AG08396 (cell line): ENCODE measurements at regions not wholly inside any gene's neighbourhood (a gene's known extent, or its start where the extent isn't known, plus 50 kb on each side); places are given as distances from the start of the nearest gene placed in this dataset.

Experiments used
- DNase-seq: peaks from one replicate; pipeline ENCODE4 v3.0.0; 2012; ENCODE audit warnings: low spot score, mixed read lengths

- no peak for DNase-seq
Measured at GRCh38 chr7:155360495-155361345, 63.0 kb downstream of the INSIG1 start.

DNA sequence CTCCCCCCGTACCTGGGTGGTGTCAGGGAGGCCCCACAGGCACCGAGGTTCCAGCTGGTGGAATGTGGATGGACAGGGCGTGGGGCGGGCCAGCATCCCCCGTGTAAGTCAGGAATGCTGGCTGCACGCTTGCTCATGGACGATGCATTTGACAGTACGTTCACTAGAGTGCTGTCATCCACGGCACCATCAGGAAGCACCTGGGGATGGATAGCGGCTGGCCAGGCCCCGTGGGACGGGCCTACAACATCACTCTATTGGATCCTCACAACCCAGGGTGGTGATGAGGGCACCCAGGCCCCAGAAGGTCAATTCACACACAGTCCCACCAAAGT, 63.6 kb downstream of the INSIG1 start:
- no peak for DNase-seq

GRCh38 chr7:155361947-155362346, 64.3 kb downstream of the INSIG1 start:
- no peak for DNase-seq

DNA sequence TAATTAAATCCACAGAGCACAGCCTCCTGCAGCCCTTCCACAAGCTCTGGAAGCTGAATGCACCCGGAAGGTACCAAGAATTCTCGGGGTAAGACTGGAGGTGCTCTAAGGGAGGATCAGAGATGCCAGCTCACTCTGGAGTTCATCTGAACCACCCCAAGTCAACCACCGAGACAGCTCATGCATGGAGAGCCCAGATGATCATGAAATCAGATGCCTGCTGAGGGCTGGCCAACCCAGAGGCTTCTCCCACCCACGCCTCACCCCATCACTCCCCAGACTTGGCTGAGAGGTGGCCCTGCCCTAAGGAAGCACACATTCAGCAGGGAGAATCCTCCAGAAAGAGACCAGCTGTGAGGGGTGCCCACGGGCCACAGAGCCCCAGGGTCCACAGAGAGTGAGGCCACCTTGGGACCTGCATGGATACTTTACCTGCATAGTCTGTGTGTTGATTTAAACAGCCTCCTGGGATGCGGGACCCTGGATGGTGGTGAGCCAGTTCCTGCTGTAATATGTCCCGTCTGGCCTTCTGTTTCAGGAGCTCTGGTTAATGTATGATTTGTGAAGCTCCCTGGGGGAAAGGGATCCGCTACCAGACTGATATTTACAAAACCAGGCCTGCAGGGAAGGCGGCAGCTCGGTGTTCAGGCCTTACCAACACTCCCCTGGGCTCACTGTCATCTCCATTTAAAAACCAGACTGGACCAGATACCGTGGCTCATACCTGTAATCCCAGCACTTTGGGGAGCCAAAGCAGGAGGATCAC, 64.9 kb downstream of the INSIG1 start:
- DNase-seq: no peak

- no peak for DNase-seq
Measured at GRCh38 chr7:155363146-155363539, 65.5 kb downstream of the INSIG1 start.

GRCh38 chr7:155363852-155364600, 66.3 kb downstream of the INSIG1 start:
- DNase-seq: no peak

DNA sequence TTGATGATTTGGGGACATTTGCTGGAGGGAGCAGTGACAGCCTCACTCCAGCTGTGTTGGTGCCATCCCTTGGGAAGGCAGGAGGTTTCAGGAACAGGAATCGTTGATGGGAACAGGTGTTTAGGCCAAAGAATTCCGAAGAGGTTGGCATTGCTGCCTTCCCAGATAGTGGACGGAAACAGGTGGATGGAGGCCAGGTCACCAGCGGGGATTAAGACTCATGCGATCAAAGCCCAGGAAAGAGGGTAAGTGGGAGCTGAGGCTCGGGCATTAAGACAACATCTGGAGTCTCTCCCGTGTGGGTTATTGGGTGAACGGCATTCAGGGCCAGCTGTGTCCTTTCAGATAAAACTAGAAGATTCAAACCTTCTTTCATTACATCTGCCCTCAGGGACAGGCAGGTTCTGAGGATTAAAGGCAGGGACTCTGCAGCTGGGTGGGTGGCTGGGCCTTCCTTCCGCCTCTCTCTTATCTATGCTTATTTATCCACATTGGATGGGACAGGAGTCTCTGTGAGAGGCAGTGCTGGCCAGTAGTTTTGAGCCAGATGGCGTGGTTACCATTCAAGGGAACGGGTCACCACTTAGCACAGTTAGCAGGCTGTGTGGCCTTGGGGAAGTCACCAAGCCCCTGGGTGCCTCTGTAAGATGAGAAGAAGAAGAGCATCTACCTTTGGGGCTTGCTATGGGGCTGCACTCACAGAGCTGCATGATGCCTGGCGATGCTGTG, 67.6 kb downstream of the INSIG1 start:
- no peak for DNase-seq

DNA sequence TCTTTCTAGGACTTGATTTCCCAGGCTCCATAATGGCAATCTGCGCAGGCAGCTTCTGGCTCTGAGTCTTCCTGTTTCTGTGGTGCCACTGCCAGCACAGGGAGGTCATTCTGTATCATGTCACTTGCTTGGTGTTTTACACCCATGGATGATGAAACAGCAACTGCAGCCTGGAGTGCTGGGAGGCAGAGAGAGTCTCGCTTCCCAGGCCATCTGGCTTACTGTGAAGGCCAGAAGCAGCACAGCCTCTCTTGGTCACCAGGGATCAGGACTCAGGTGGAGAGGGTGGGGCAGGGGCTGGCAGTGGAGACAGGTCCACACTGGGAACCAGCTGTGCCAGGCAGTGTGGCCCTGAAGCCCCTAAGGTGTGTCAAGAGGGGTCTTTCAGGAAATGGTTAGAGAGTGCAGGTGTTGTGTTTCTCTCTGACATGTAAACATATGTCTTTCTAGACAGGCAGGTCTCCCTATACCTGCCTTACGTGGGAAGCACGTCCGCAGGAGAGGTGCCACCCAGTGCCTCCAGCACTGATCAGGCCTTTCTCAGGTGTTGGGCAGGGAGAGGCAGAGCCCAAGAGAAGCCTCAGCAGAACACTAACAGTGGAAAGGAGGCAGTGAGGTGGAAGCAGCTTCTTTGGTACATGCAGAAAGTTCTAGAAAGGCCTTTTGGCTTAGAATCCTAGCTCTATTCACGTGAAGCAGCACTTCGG, 71.4 kb downstream of the INSIG1 start:
- no peak for DNase-seq

DNA sequence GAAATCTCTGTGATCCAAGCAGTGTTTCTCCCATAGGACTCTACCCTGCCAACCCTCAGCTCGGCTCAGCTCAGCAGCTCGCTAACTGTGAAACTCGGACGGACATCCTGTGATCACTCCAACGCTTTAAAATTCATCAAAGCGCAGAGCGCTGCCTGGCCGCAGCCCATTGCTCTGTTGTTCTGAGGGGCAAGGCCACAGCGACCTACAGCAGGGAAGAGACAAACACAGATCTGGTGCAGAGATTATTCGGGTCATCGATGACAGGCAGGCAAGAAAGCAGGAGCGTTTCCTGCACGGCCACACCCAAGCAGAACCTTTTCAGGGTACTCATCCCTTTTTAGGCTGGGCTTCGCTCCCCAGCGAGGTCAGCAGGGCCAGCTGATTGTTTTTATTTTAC, 72.1 kb downstream of the INSIG1 start:
- no peak for DNase-seq

GRCh38 chr7:155371331-155371883, 73.7 kb downstream of the INSIG1 start:
- no peak for DNase-seq

- no peak for DNase-seq
Measured at GRCh38 chr7:155371884-155372781, 74.5 kb downstream of the INSIG1 start.

- no peak for DNase-seq
Measured at GRCh38 chr7:155372782-155373358, 75.2 kb downstream of the INSIG1 start.

DNA sequence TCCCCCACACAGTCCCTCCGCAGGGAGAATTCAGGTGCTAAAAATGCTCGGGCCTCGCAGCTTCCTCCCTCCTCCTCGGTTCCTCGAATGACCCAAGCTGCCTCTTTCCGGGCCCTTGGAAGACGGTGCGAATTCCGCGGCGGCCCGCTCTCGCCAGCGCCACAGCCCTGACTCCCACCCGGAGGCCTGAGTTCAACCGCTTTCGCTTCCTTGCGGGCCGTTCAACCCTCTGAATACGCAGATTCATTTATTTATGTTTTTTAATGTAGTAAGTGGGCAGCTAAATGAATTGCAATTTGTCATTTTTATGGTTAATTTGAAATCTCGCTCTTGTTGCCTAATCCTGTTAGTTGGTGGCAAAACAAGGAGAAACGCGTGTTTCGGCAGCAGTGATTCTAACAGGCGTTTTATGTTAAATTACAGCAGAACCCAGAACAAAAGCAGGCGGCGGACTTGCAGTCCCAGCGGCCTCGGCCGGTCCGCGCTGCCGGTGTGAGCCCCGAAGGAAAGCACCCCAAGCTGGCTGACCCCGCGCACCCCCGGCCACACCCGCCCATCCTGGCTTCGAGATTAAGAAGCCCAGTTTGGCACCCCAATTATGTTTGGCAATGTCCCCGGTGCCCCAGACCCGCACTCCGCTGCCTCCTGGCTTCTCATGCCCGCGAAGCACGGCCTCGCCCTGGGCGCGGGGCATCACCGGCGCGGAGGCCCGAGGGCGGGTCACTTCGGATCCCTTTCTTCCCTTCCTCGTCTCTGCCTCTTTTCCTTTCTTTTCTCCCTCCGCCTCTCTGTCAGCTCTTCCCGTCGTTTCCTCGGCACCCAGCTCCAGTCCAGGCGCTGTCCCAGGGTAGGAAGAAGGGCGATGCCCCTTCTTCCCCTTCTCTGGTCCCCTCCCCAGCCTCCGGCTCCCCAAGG, 75.9 kb downstream of the INSIG1 start:
- DNase-seq: no peak

DNA sequence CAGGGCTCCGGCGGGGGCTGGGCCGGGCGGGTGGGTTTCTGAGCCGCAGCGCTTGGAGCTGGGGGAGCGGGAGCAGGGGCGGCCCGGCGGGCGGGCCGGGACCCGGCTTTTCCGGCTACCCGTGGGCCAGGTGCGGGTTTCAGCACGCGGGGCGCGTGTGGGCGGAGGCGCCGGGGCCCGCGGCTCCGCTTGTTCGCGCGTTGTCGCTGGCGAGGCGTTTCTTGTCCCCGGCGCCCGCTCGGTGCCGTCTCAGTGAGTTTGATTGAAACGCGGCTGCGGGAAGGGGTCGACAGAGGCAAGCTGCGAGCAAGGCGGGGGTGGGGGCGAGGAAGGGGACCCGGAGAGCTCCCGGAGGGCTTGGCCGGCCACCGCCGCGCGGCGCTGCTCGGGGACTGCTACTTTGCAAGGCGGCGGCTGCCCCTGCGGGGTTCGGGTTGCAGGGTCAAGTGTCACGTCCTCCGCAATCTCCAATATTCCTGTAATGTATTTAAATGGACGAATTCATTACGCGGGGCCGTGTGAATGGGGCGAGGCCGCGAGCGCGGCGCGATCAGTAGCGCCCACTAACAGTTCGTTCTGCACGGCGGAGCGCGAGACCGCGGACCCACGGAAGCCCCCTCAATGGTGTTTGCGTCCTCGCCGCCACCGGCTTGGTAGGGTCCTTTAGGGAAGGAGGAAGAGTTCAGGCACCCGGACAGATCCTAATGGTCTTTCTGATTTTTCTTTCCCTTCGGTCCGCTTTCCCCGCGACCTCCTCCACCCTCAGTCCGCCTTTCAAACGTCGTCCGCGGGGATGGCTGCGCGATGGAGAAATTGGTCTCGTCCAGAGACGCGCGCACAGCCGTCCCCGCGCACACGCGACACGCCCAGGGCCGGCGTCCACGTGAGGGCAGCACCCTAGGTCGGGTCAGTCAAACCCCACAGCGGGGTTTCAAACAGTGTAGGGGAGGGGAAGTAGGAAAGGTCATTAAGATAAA, 76.9 kb downstream of the INSIG1 start:
- no peak for DNase-seq

DNA sequence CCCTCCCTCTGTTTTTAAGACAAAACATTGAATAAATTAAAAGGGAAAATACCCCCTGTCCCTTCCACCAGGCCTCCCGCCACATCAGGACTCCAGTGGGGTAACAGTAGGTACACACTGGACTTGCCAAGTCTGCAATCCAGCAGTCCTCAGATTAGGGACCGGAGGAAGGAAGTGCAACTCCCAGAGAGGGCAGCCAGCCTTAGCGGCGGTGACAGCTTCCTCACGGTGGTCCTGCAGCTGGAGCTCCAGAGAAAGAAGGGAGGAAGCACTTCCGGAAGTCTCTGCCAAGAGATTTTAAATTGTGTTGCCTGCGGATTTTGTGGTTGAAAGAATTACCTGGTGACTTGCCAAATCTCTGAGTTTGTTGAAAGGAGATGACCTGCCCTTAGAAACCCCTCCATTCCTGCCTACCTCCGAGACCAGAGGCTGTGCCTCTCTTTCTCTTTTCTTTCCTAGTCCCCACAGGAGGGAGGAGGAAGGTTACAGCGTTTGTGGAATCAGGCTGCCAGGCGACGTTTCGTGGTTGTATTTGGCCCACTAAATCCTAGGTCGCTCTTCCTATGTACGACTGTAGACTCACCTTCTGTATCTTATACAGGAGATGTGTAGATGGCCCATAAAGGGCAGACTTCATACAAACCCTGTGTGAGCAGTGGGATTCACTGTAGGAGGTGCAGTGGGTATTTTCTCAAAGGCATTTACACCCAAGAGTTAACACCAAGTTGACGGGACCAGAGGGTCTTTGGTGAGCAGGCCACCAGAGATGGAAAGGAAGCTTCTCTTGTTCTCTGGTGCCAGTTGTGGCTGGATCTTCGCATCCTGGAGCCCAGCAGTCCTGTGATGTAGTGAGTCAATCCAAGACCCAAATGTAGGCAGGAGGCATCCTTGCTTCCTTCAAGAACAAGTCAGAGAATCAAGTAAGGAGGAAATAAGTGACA, 77.9 kb downstream of the INSIG1 start:
- no peak for DNase-seq
